ENCODE measurements at regions not wholly inside any gene's neighbourhood (a gene's known extent, or its start where the extent isn't known, plus 50 kb on each side); places are given as distances from the start of the nearest gene placed in this dataset.

- DNase-seq: no peak
- no CpG with 5 or more reads among the region's 2 CpGs for WGBS (ENCODE audit: insufficient coverage)
- POLR2A ChIA-PET: no interaction called here
- CTCF ChIA-PET: no interaction called here
- H3K9me3 ChIP-seq (ENCODE audit: control extremely low read depth in 1 of 5, control insufficient read depth in 4 of 5, insufficient read depth in 2 of 5, low read depth in 1 of 5, low read length in 4 of 5): no peaks in the 10 kb centered on the region
- no peaks in the 10 kb centered on the region for H3K36me3 ChIP-seq (ENCODE audit: control insufficient read depth in 4 of 4, insufficient read depth in 4 of 4, low read length in 3 of 4)
- no peak overlapping the region for H3K27ac ChIP-seq (ENCODE audit: insufficient read depth in 1 of 2, low read depth in 1 of 2, low read length in 2 of 2, poor library complexity in 1 of 2, severe bottlenecking in 2 of 2)
- no peak overlapping the region for H3K4me3 ChIP-seq (ENCODE audit: control insufficient read depth in 1 of 7, extremely low read depth in 1 of 7, insufficient read depth in 4 of 7, low read depth in 2 of 7, low read length in 6 of 7)
- no peaks in the 10 kb centered on the region for H3K27me3 ChIP-seq (replicated peaks in 2 of 5; ENCODE audit: control insufficient read depth in 4 of 5, insufficient read depth in 5 of 5, low read length in 4 of 5)
- no peaks in the 10 kb centered on the region for H3K4me1 ChIP-seq (ENCODE audit: control extremely low read depth in 1 of 4, control insufficient read depth in 4 of 4, insufficient read depth in 4 of 4, low read length in 3 of 4)
Observed at GRCh38 chr5:39587675-39588074, 162.9 kb upstream of the DAB2 start.

GRCh38 chr5:39586185-39586584, 161.4 kb upstream of the DAB2 start:
- no peaks in the 10 kb centered on the region for H3K9me3 ChIP-seq (ENCODE audit: control extremely low read depth in 1 of 5, control insufficient read depth in 4 of 5, insufficient read depth in 2 of 5, low read depth in 1 of 5, low read length in 4 of 5)
- no peak overlapping the region for H3K4me3 ChIP-seq (ENCODE audit: control insufficient read depth in 1 of 7, extremely low read depth in 1 of 7, insufficient read depth in 4 of 7, low read depth in 2 of 7, low read length in 6 of 7)
- WGBS (ENCODE audit: insufficient coverage): 91% methylated on average over 7 of the region's 9 CpGs
- DNase-seq: no peak
- CTCF ChIA-PET: interaction anchor here (0.6 kb wide), 1 partner anchor 11 kb away, joined by 3 read pairs; no protein-coding TSS in a partner anchor
- H3K36me3 ChIP-seq (ENCODE audit: control insufficient read depth in 4 of 4, insufficient read depth in 4 of 4, low read length in 3 of 4): no peaks in the 10 kb centered on the region
- peaks cover 0 to 3% (median 2%) of the 10 kb centered on the region in 4 experiments for H3K4me1 ChIP-seq (ENCODE audit: control extremely low read depth in 1 of 4, control insufficient read depth in 4 of 4, insufficient read depth in 4 of 4, low read length in 3 of 4)
- H3K27me3 ChIP-seq (replicated peaks in 2 of 5; ENCODE audit: control insufficient read depth in 4 of 5, insufficient read depth in 5 of 5, low read length in 4 of 5): no peaks in the 10 kb centered on the region
- H3K27ac ChIP-seq (ENCODE audit: insufficient read depth in 1 of 2, low read depth in 1 of 2, low read length in 2 of 2, poor library complexity in 1 of 2, severe bottlenecking in 2 of 2): no peak overlapping the region
- POLR2A ChIA-PET: no interaction called here

GRCh38 chr5:39584927-39585326, 160.1 kb upstream of the DAB2 start:
- H3K36me3 ChIP-seq (ENCODE audit: control insufficient read depth in 4 of 4, insufficient read depth in 4 of 4, low read length in 3 of 4): no peaks in the 10 kb centered on the region
- H3K27ac ChIP-seq (ENCODE audit: insufficient read depth in 1 of 2, low read depth in 1 of 2, low read length in 2 of 2, poor library complexity in 1 of 2, severe bottlenecking in 2 of 2): no peak overlapping the region
- peaks cover 0 to 7% (median 6%) of the 10 kb centered on the region in 4 experiments for H3K4me1 ChIP-seq (ENCODE audit: control extremely low read depth in 1 of 4, control insufficient read depth in 4 of 4, insufficient read depth in 4 of 4, low read length in 3 of 4)
- no peaks in the 10 kb centered on the region for H3K9me3 ChIP-seq (ENCODE audit: control extremely low read depth in 1 of 5, control insufficient read depth in 4 of 5, insufficient read depth in 2 of 5, low read depth in 1 of 5, low read length in 4 of 5)
- DNase-seq: no peak
- ChIA-PET POLR2A (no interaction called here), CTCF (no interaction called here)
- no peak overlapping the region for H3K4me3 ChIP-seq (ENCODE audit: control insufficient read depth in 1 of 7, extremely low read depth in 1 of 7, insufficient read depth in 4 of 7, low read depth in 2 of 7, low read length in 6 of 7)
- WGBS (ENCODE audit: insufficient coverage): no CpG with 5 or more reads among the region's 2 CpGs
- no peaks in the 10 kb centered on the region for H3K27me3 ChIP-seq (replicated peaks in 2 of 5; ENCODE audit: control insufficient read depth in 4 of 5, insufficient read depth in 5 of 5, low read length in 4 of 5)

GRCh38 chr5:39580702-39581453, 156.1 kb upstream of the DAB2 start:
- DNase-seq: peak in 2 of 3 donors; percentile 33
- no peak overlapping the region for H3K4me3 ChIP-seq (ENCODE audit: control insufficient read depth in 1 of 7, extremely low read depth in 1 of 7, insufficient read depth in 4 of 7, low read depth in 2 of 7, low read length in 6 of 7)
- ChIA-PET CTCF (interaction anchor here (0.7 to 1.6 kb wide), 6 partner anchors 10 to 1153 kb away, joined by 3 to 11 read pairs (median 4); no protein-coding TSS in a partner anchor), POLR2A (no interaction called here)
- no peaks in the 10 kb centered on the region for H3K36me3 ChIP-seq (ENCODE audit: control insufficient read depth in 4 of 4, insufficient read depth in 4 of 4, low read length in 3 of 4)
- no peak overlapping the region for H3K27ac ChIP-seq (ENCODE audit: insufficient read depth in 1 of 2, low read depth in 1 of 2, low read length in 2 of 2, poor library complexity in 1 of 2, severe bottlenecking in 2 of 2)
- WGBS (ENCODE audit: insufficient coverage): 17% methylated on average over 1 of the region's 1 CpG
- no peaks in the 10 kb centered on the region for H3K27me3 ChIP-seq (replicated peaks in 2 of 5; ENCODE audit: control insufficient read depth in 4 of 5, insufficient read depth in 5 of 5, low read length in 4 of 5)
- H3K9me3 ChIP-seq (ENCODE audit: control extremely low read depth in 1 of 5, control insufficient read depth in 4 of 5, insufficient read depth in 2 of 5, low read depth in 1 of 5, low read length in 4 of 5): no peaks in the 10 kb centered on the region
- H3K4me1 ChIP-seq (ENCODE audit: control extremely low read depth in 1 of 4, control insufficient read depth in 4 of 4, insufficient read depth in 4 of 4, low read length in 3 of 4): peaks cover 0 to 7% (median 6%) of the 10 kb centered on the region in 4 experiments

GRCh38 chr5:39579750-39580149, 155.0 kb upstream of the DAB2 start:
- POLR2A ChIA-PET: interaction anchor here (0.7 kb wide), 1 partner anchor 581 kb away, joined by 6 read pairs; no protein-coding TSS in a partner anchor
- no peaks in the 10 kb centered on the region for H3K9me3 ChIP-seq (ENCODE audit: control extremely low read depth in 1 of 5, control insufficient read depth in 4 of 5, insufficient read depth in 2 of 5, low read depth in 1 of 5, low read length in 4 of 5)
- no peaks in the 10 kb centered on the region for H3K36me3 ChIP-seq (ENCODE audit: control insufficient read depth in 4 of 4, insufficient read depth in 4 of 4, low read length in 3 of 4)
- no peak overlapping the region for H3K4me3 ChIP-seq (ENCODE audit: control insufficient read depth in 1 of 7, extremely low read depth in 1 of 7, insufficient read depth in 4 of 7, low read depth in 2 of 7, low read length in 6 of 7)
- no peak for DNase-seq
- no peak overlapping the region for H3K27ac ChIP-seq (ENCODE audit: insufficient read depth in 1 of 2, low read depth in 1 of 2, low read length in 2 of 2, poor library complexity in 1 of 2, severe bottlenecking in 2 of 2)
- H3K27me3 ChIP-seq (replicated peaks in 2 of 5; ENCODE audit: control insufficient read depth in 4 of 5, insufficient read depth in 5 of 5, low read length in 4 of 5): no peaks in the 10 kb centered on the region
- H3K4me1 ChIP-seq (ENCODE audit: control extremely low read depth in 1 of 4, control insufficient read depth in 4 of 4, insufficient read depth in 4 of 4, low read length in 3 of 4): peaks cover 0 to 7% (median 6%) of the 10 kb centered on the region in 4 experiments
- 97% methylated on average over 3 of the region's 3 CpGs for WGBS (ENCODE audit: insufficient coverage)
- CTCF ChIA-PET: interaction anchor here (0.6 to 1.0 kb wide), 4 partner anchors 10 to 730 kb away, joined by 3 to 4 read pairs (median 3); no protein-coding TSS in a partner anchor

- Histone ChIP-seq H3K4me3 (ENCODE audit: control insufficient read depth in 1 of 7, extremely low read depth in 1 of 7, insufficient read depth in 4 of 7, low read depth in 2 of 7, low read length in 6 of 7) (no peak overlapping the region), H3K27me3 (replicated peaks in 2 of 5; ENCODE audit: control insufficient read depth in 4 of 5, insufficient read depth in 5 of 5, low read length in 4 of 5) (no peaks in the 10 kb centered on the region), H3K9me3 (ENCODE audit: control extremely low read depth in 1 of 5, control insufficient read depth in 4 of 5, insufficient read depth in 2 of 5, low read depth in 1 of 5, low read length in 4 of 5) (no peaks in the 10 kb centered on the region), H3K27ac (ENCODE audit: insufficient read depth in 1 of 2, low read depth in 1 of 2, low read length in 2 of 2, poor library complexity in 1 of 2, severe bottlenecking in 2 of 2) (no peak overlapping the region), H3K4me1 (ENCODE audit: control extremely low read depth in 1 of 4, control insufficient read depth in 4 of 4, insufficient read depth in 4 of 4, low read length in 3 of 4) (peaks cover 0 to 7% (median 6%) of the 10 kb centered on the region in 4 experiments), H3K36me3 (ENCODE audit: control insufficient read depth in 4 of 4, insufficient read depth in 4 of 4, low read length in 3 of 4) (no peaks in the 10 kb centered on the region)
- ChIA-PET POLR2A (interaction anchor here (0.7 kb wide), 1 partner anchor 581 kb away, joined by 6 read pairs; no protein-coding TSS in a partner anchor), CTCF (interaction anchor here (0.6 to 2.2 kb wide), 7 partner anchors 10 to 730 kb away, joined by 3 to 8 read pairs (median 3); no protein-coding TSS in a partner anchor)
- DNase-seq: peak; percentile 27 to 66 (median 52)
- 95% methylated on average over 2 of the region's 2 CpGs for WGBS (ENCODE audit: insufficient coverage)
Observed at GRCh38 chr5:39578887-39579497, 154.2 kb upstream of the DAB2 start.

GRCh38 chr5:39577529-39577928, 152.7 kb upstream of the DAB2 start:
- no peak overlapping the region for H3K4me3 ChIP-seq (ENCODE audit: control insufficient read depth in 1 of 7, extremely low read depth in 1 of 7, insufficient read depth in 4 of 7, low read depth in 2 of 7, low read length in 6 of 7)
- 100% methylated on average over 1 of the region's 2 CpGs for WGBS (ENCODE audit: insufficient coverage)
- H3K27me3 ChIP-seq (replicated peaks in 2 of 5; ENCODE audit: control insufficient read depth in 4 of 5, insufficient read depth in 5 of 5, low read length in 4 of 5): no peaks in the 10 kb centered on the region
- no peaks in the 10 kb centered on the region for H3K36me3 ChIP-seq (ENCODE audit: control insufficient read depth in 4 of 4, insufficient read depth in 4 of 4, low read length in 3 of 4)
- DNase-seq: no peak
- H3K9me3 ChIP-seq (ENCODE audit: control extremely low read depth in 1 of 5, control insufficient read depth in 4 of 5, insufficient read depth in 2 of 5, low read depth in 1 of 5, low read length in 4 of 5): no peaks in the 10 kb centered on the region
- H3K27ac ChIP-seq (ENCODE audit: insufficient read depth in 1 of 2, low read depth in 1 of 2, low read length in 2 of 2, poor library complexity in 1 of 2, severe bottlenecking in 2 of 2): no peak overlapping the region
- CTCF ChIA-PET: interaction anchor here (0.7 to 2.2 kb wide), 7 partner anchors 8 to 1159 kb away, joined by 3 to 8 read pairs (median 3); no protein-coding TSS in a partner anchor
- POLR2A ChIA-PET: no interaction called here
- peaks cover 0 to 7% (median 6%) of the 10 kb centered on the region in 4 experiments for H3K4me1 ChIP-seq (ENCODE audit: control extremely low read depth in 1 of 4, control insufficient read depth in 4 of 4, insufficient read depth in 4 of 4, low read length in 3 of 4)

All from common myeloid progenitor, CD34-positive (primary cell).